Brain microvascular endothelial cell (primary cell): ENCODE measurements at regions not wholly inside any gene's neighbourhood (a gene's known extent, or its start where the extent isn't known, plus 50 kb on each side); places are given as distances from the start of the nearest gene placed in this dataset.
A peak's percentile ranks its signal among the peaks of the same experiment; 100 is the strongest.
"Not testable (repeated sequence)": the region's sequence is repeated elsewhere in the genome, so short reads cannot be mapped to it uniquely, and the experiment has no call there.

ENCODE experiments used
- DNase-seq: peaks from one replicate; pipeline ENCODE4 v3.0.0-alpha.2; 2020
- H3K27ac ChIP-seq: fragments of 250-450 bp; sonication (Bioruptor Pico); 2 replicates; pipeline ENCODE4 v1.5.1; 2020; ENCODE audit warnings: mild to moderate bottlenecking, moderate library complexity
- H3K27me3 ChIP-seq: fragments of 250-450 bp; sonication (Bioruptor Pico); replicated peaks from 2 replicates; pipeline ENCODE4 v1.5.1; 2020; ENCODE audit warnings: mild to moderate bottlenecking
- H3K36me3 ChIP-seq: fragments of 250-450 bp; sonication (Bioruptor Pico); replicated peaks from 2 replicates; pipeline ENCODE4 v1.5.1; 2020; ENCODE audit warnings: mild to moderate bottlenecking
- H3K4me3 ChIP-seq: 2 replicates; pipeline ENCODE4 v1.5.1; 2011; ENCODE audit warnings: low read depth, mild to moderate bottlenecking, control low read depth, low read length, moderate library complexity
- in situ Hi-C: cut with HindIII; loops from 2 replicates; pipeline ENCODE4 v1.10.0; 2017; ENCODE audit warnings: low sequenced_read_pairs, low pct_ligation_motif_present
- TF ChIP-seq, protein P1 (sequence below): IDR thresholded peaks from 2 replicates; pipeline ENCODE4 v1.5.1; 2011; ENCODE audit warnings: low read depth, mild to moderate bottlenecking, moderate library complexity, low read length, control low read depth, inconsistent platforms; ENCODE audit errors: missing control alignments

DNA sequence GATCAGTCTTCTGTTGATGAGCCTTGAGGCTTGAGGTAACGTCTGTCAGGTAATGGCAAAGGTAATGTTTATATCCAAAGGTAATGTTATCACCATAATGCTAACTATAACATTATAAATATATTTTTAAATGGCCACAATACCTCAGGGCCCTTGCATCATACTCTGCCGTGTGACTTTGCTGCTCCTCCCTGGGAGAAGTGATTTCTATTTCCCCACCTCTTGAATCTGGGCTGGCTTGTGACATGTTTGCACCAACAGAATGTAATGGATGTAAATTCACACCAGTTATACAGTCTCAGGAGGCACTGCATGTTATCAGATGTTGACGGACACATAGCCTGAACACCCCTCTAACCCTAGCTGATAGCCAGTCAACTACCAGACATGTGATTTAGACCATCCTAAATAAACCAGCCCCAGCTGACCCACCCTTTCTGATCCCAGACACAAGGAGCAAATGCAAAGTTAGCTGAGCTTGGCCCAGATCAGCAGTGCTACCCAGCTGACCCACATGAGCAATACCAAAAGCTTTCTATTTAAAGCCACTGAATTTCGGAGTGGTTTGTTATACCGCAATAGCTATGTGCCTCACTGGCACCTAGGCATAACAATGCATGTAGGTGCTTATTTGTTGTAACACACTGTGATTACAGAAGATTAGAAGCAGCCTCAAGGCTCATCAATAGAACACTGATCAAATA lies 93.8 kb upstream of the SIRPA start:
- TF ChIP-seq, protein P1, sequence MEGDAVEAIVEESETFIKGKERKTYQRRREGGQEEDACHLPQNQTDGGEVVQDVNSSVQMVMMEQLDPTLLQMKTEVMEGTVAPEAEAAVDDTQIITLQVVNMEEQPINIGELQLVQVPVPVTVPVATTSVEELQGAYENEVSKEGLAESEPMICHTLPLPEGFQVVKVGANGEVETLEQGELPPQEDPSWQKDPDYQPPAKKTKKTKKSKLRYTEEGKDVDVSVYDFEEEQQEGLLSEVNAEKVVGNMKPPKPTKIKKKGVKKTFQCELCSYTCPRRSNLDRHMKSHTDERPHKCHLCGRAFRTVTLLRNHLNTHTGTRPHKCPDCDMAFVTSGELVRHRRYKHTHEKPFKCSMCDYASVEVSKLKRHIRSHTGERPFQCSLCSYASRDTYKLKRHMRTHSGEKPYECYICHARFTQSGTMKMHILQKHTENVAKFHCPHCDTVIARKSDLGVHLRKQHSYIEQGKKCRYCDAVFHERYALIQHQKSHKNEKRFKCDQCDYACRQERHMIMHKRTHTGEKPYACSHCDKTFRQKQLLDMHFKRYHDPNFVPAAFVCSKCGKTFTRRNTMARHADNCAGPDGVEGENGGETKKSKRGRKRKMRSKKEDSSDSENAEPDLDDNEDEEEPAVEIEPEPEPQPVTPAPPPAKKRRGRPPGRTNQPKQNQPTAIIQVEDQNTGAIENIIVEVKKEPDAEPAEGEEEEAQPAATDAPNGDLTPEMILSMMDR, result no peak
- no peak overlapping the region for H3K27ac ChIP-seq
- in situ Hi-C loops, result no loop called here
- H3K36me3 ChIP-seq, result no peaks in the 10 kb centered on the region
- H3K4me3 ChIP-seq, result no peak overlapping the region
- no peak for DNase-seq
- no peaks in the 10 kb centered on the region for H3K27me3 ChIP-seq

DNA sequence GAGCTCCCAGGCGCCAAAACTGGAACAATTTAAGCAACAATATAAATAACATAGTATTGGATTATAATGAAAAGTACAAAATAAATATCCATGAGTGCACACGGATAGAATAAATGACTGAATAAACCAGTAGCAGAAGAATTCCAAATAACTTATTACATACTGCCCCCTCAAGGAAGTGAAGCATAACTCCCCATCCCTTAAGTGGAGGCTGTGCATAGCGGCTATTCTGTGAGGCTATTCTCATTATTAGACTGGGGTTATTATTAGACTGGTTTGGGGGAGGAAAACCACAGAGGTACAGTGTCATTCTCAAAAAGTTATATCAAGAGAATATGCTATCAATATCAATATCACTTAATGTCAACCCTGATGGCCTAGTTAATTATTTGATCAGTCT lies 94.4 kb upstream of the SIRPA start:
- Histone ChIP-seq H3K27me3 (no peaks in the 10 kb centered on the region), H3K36me3 (no peaks in the 10 kb centered on the region), H3K4me3 (no peak overlapping the region), H3K27ac (no peak overlapping the region)
- DNase-seq, result no peak
- TF ChIP-seq, protein P1, result peak; percentile 64
- in situ Hi-C loops, result no loop called here

DNA sequence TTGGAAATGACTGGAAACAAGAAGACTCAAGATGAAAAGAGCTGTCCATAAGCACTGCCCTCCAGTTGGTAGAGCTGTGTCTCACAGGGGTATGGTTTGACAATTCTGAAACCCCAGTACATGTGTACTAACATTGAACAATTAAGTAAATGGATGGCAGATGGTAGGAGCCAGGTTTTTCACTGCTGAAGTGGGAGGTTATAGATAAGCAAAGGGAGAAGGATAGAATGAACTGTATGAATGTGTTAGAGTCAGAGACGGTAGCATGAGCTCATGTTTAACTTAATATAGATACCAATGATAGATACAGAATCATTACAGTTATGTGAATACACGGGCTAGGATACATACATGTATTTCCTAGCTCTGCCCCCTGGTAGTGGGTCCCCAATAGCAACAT lies 95.0 kb upstream of the SIRPA start:
- H3K27ac ChIP-seq, result no peak overlapping the region
- no peak for DNase-seq
- H3K4me3 ChIP-seq, result no peak overlapping the region
- no peaks in the 10 kb centered on the region for H3K27me3 ChIP-seq
- TF ChIP-seq, protein P1, result no peak
- H3K36me3 ChIP-seq, result no peaks in the 10 kb centered on the region
- in situ Hi-C loops, result no loop called here

DNA sequence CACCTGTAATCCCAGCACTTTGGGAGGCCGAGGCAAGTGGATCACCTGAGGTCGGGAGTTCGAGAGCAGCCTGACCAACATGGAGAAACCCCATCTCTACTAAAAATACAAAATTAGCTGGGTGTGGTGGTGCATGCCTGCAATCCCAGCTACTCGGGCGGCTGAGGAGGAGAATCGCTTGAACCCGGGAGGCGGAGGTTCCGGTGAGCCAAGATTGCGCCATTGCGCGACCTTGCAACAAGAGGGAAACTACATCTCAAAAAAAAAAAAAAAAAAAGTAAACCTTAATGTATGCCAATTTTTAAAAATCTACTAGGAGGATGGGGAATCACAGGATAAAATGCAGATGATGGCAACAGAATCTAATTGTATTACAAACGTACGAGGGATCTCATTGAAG lies 95.5 kb upstream of the SIRPA start:
- H3K27me3 ChIP-seq, DNase-seq, H3K4me3 ChIP-seq, in situ Hi-C loops, H3K36me3 ChIP-seq, H3K27ac ChIP-seq: not testable (repeated sequence)

DNA sequence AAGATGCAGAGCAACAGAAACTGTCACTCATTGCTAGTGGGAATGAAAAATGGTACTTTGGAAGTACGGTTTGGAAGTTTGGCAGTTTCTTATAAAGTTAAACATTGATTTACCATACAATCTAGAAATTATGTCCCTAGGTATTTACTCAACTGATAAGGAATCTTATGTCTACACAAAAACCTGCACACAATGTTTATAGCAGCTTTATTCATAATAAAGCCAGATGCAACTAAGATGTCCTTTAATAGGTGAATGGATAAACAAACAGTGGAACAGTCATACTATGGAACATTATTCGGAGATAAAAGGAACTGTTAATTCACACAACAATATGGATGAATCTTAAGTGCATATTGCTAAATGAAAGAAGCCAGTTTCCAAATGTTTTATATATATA lies 96.2 kb upstream of the SIRPA start:
- H3K27me3 ChIP-seq, result no peaks in the 10 kb centered on the region
- no peaks in the 10 kb centered on the region for H3K36me3 ChIP-seq
- no peak overlapping the region for H3K4me3 ChIP-seq
- TF ChIP-seq, protein P1, result no peak
- no peak overlapping the region for H3K27ac ChIP-seq
- DNase-seq, result no peak
- in situ Hi-C loops, result no loop called here

DNA sequence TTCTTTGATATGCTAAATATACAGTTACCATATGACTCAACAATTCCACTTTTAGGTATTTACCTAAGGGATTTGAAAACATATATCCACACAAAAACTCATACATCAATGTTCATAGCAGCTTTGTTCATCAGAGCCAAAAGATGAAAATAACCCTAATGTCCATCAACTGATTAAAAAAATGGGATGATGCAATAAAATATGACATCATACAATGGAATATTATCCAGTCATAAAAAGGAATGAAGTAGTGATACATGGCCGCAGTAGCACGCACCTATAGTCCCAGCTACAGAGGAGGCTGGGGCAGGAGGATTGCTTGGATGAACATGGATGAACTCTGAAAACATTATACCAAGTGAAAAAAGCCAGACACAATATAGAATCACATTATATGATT lies 101.4 kb upstream of the SIRPA start:
- Histone ChIP-seq H3K4me3 (no peak overlapping the region), H3K36me3 (no peaks in the 10 kb centered on the region), H3K27me3 (no peaks in the 10 kb centered on the region), H3K27ac (no peak overlapping the region)
- in situ Hi-C loops, result no loop called here
- TF ChIP-seq, protein P1, result no peak
- DNase-seq, result no peak
